ENCODE measurements at regions not wholly inside any gene's neighbourhood (a gene's known extent, or its start where the extent isn't known, plus 50 kb on each side); places are given as distances from the start of the nearest gene placed in this dataset.
A peak's percentile ranks its signal among the peaks of the same experiment; 100 is the strongest.

- Mint-ChIP-seq H3K4me3 (ENCODE audit: unreplicated experiment) (no peak overlapping the region), H3K9me3 (ENCODE audit: unreplicated experiment) (no peaks in the 10 kb centered on the region), H3K27ac (ENCODE audit: unreplicated experiment) (no peak overlapping the region), H3K36me3 (ENCODE audit: low read depth, unreplicated experiment) (no peaks in the 10 kb centered on the region), H3K4me1 (ENCODE audit: low read depth, unreplicated experiment) (no peaks in the 10 kb centered on the region), H3K27me3 (ENCODE audit: low read depth, unreplicated experiment) (peaks cover 3% of the 10 kb centered on the region)
- H4K20me1 ChIP-seq (ENCODE audit: insufficient read depth, low read length) = no peaks in the 10 kb centered on the region
- H3K4me3 ChIP-seq (ENCODE audit: insufficient read depth, low read depth, low read length) = no peak overlapping the region
- H3K4me2 ChIP-seq (ENCODE audit: low read length) = no peak overlapping the region
- H3K27ac ChIP-seq (ENCODE audit: low read depth, low read length) = no peak overlapping the region
- no peaks in the 10 kb centered on the region for H3K4me1 ChIP-seq (ENCODE audit: insufficient read depth, low read length)
- DNase-seq (ENCODE audit: low read depth) (peak; percentile 39), FAIRE-seq (no peak)
- H3K79me2 ChIP-seq (ENCODE audit: insufficient read depth, low read length) = no peaks in the 10 kb centered on the region
- no peaks in the 10 kb centered on the region for H3K27me3 ChIP-seq (ENCODE audit: insufficient read depth, low read length)
- no peak overlapping the region for H3K9ac ChIP-seq (ENCODE audit: low read length)
- TF ChIP-seq CTCF (IDR thresholded peaks at IDR 0.05; ENCODE audit: insufficient read depth, low read depth, low read length) (no peak), EZH2 (IDR thresholded peaks at IDR 0.05; ENCODE audit: insufficient read depth, low read length) (no peak)
- no peaks in the 10 kb centered on the region for H3K36me3 ChIP-seq (ENCODE audit: insufficient read depth, low read length)
- H2AFZ ChIP-seq (ENCODE audit: low read depth, low read length) = no peak overlapping the region
- no peaks in the 10 kb centered on the region for H3K9me3 ChIP-seq (ENCODE audit: insufficient read depth, low read depth, low read length)
Observed at GRCh38 chr14:87059060-87059839, 933.7 kb downstream of the GALC start.

GRCh38 chr14:87055007-87055406 lies 938.0 kb downstream of the GALC start:
- no peak overlapping the region for H3K27ac Mint-ChIP-seq (ENCODE audit: unreplicated experiment)
- FAIRE-seq = no peak

More at GRCh38 chr14:87055007-87055406, 938.0 kb downstream of the GALC start:
- H3K4me1 Mint-ChIP-seq (ENCODE audit: low read depth, unreplicated experiment) = no peaks in the 10 kb centered on the region
- Histone ChIP-seq H3K27me3 (ENCODE audit: insufficient read depth, low read length) (no peaks in the 10 kb centered on the region), H3K4me2 (ENCODE audit: low read length) (no peak overlapping the region), H3K9me3 (ENCODE audit: insufficient read depth, low read depth, low read length) (no peaks in the 10 kb centered on the region), H3K27ac (ENCODE audit: low read depth, low read length) (no peak overlapping the region), H3K4me1 (ENCODE audit: insufficient read depth, low read length) (no peaks in the 10 kb centered on the region), H3K4me3 (ENCODE audit: insufficient read depth, low read depth, low read length) (no peak overlapping the region), H3K9ac (ENCODE audit: low read length) (no peak overlapping the region), H3K79me2 (ENCODE audit: insufficient read depth, low read length) (no peaks in the 10 kb centered on the region), H4K20me1 (ENCODE audit: insufficient read depth, low read length) (no peaks in the 10 kb centered on the region), H2AFZ (ENCODE audit: low read depth, low read length) (no peak overlapping the region), H3K36me3 (ENCODE audit: insufficient read depth, low read length) (no peaks in the 10 kb centered on the region)
- no peak for TF ChIP-seq EZH2 (IDR thresholded peaks at IDR 0.05; ENCODE audit: insufficient read depth, low read length)
- no peak for TF ChIP-seq CTCF (IDR thresholded peaks at IDR 0.05; ENCODE audit: insufficient read depth, low read depth, low read length)
- H3K27me3 Mint-ChIP-seq (ENCODE audit: low read depth, unreplicated experiment) = peaks cover 7% of the 10 kb centered on the region
- no peak for DNase-seq (ENCODE audit: low read depth)
- no peaks in the 10 kb centered on the region for H3K9me3 Mint-ChIP-seq (ENCODE audit: unreplicated experiment)
- H3K36me3 Mint-ChIP-seq (ENCODE audit: low read depth, unreplicated experiment) = no peaks in the 10 kb centered on the region
- no peak overlapping the region for H3K4me3 Mint-ChIP-seq (ENCODE audit: unreplicated experiment)
